GM19023 (cell line): ENCODE measurements at regions not wholly inside any gene's neighbourhood (a gene's known extent, or its start where the extent isn't known, plus 50 kb on each side); places are given as distances from the start of the nearest gene placed in this dataset.
A peak's percentile ranks its signal among the peaks of the same experiment; 100 is the strongest.
"Not testable (repeated sequence)": the region's sequence is repeated elsewhere in the genome, so short reads cannot be mapped to it uniquely, and the experiment has no call there.

Source experiments
- ATAC-seq: cut with Tn5 transposase; IDR thresholded peaks from one replicate; pipeline ENCODE4 v1.9.1; 2021; ENCODE audit warnings: mild to moderate bottlenecking, moderate library complexity; ENCODE audit not compliant: unreplicated experiment

DNA sequence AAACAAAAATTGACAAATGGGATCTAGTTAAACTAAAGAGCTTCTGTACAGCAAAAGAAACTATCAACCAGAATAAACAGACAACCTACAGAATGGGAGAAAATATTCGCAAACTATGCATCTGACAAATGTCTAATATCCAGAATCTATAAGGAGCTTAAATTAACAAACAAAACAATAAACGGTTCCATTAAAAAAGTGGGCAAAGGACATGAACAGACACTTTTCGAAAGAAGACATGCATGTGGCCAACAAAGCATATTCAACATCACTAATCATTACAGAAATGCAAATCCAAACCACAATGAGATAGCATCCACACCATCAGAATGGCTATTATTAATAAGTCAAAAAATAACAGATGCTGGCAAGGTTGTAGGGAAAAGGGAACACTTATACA, 50.5 kb upstream of the MED13L start:
- not testable (repeated sequence) for ATAC-seq

- no peak for ATAC-seq
Observed at GRCh38 chr12:116331876-116332275, 54.4 kb upstream of the MED13L start.

DNA sequence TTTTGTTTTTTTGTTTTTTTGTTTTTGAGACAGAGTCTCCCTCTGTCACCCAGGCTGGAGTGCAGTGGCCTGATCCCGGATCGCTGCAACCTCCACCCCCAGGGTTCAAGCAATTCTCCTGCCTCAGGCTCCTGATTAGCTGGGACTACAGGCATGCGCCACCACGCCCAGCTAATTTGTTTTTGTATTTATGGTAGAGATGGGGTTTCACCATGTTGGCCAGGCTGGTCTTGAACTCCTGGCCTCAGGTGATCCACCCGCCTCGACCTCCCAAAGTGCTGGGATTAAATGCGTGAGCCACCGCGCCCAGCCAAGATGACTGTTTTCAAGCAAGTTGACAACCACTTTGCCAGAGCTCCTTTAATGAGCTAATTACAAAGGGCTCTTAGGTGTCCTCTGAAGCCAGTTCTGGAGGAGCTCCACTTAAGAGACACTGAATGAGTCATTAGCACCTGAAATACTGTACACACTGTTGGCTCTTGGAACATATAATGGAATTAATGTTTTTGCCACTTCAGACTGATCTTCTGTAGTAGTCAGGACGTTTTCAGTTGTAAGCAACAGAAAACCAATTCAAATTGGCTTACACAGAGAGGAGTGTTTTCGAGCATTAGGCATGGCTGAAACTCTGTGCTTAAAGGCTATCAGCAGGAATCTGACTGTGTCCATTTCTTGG, 55.4 kb upstream of the MED13L start:
- no peak for ATAC-seq

DNA sequence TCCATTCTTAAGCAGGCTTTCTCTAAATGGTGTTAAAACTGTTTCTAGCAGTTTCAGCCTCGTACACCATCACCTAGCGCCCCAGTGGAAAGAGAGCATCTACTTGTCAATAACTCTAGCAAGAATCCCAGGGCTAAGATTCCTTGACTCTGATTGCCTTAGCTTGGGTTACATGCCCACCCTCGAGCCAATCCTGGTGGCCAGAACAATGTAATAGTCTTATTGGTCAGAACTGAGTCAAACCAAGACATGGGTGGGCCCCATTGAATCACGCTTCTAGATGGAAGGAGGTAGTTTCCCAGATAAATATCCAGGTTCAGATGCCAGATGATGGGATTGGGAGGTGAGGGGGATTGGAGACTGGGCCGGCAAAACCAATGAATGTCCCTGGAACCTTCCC, 55.9 kb upstream of the MED13L start:
- no peak for ATAC-seq

DNA sequence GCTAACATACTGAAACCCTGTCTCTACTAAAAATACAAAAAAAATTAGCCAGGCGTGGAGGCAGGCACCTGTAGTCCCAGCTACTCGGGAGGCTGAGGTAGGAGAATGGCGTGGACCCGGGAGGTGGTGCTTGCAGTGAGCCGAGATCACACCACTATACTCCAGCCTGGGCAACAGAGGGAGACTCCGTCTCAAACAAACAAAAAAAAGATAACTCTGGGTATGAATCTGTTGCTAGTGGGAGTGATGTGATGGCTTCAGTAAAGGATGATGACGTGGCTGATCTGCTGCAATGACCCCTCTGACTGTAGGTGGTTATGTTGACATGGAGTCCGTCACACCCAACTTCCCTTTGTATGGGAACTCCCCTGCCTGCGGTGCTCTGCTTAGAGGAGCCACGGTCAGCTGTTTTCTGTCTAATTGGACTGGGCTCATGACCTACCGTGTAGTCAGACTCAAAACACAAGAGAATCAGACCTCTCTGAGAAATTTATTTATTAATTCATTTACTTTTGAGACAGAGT, 59.1 kb upstream of the MED13L start:
- ATAC-seq: peak; percentile 84

DNA sequence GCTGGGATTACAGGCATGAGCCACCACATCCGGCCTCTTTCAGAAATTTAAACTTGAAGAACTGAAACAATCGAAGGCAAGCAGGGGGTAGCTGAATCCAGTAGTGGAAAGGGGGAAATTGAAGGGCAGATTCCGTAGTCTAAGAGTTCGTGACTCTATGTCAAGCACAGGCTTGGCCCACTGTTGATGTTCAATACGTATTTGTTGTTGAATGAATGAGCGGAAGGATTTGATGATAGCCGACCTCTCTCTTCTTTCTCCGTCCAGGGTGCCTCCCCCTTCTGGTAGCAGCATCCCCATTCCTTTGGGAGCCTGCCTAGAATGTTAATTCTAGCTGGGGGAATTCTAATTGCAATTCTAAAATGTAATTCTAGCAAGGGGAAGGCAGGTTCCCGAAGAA, 59.8 kb upstream of the MED13L start:
- ATAC-seq: no peak

GRCh38 chr12:116338064-116338846, 60.8 kb upstream of the MED13L start:
- ATAC-seq: no peak

DNA sequence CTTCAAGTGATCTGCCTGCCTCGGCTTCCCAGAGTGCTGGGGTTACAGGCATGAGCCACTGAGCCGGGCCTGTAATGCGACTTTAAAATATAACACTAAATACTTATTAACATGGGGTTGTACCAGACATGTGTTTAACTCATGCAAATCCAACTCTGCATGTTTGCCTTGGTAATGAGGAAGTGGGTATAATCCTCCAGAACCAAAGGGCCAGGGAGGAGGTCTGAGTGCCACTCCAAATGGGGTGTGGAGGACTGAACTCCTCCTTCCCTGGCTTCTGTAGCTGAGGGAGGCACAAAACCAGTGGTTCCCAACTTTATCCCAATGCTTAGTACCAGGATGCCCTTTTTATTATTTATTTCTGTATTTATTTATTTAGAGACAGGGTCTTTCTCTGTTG, 61.6 kb upstream of the MED13L start:
- ATAC-seq: no peak

GRCh38 chr12:116339800-116340371, 62.4 kb upstream of the MED13L start:
- no peak for ATAC-seq

GRCh38 chr12:116343331-116343884, 65.9 kb upstream of the MED13L start:
- ATAC-seq: no peak

DNA sequence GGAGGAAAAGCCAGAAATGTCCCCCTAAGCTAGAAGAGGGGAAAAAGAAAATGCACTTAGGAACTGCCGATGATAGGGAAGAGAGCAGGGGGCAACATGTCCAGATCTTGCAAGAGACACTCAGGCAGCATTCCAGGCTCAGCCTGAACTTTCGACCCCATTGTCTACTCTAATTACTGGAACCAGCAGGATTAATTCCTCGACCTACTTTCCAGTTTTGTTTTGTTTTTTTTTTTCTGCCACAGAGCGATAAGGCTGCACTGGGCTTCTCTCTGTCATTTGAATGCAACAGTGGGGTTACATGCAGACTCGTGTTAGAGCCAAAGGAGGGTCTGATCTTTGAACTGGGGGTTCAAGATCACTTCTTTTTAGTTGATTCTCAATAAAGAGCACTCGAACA, 68.7 kb upstream of the MED13L start:
- no peak for ATAC-seq

GRCh38 chr12:116346741-116347140, 69.2 kb upstream of the MED13L start:
- no peak for ATAC-seq

DNA sequence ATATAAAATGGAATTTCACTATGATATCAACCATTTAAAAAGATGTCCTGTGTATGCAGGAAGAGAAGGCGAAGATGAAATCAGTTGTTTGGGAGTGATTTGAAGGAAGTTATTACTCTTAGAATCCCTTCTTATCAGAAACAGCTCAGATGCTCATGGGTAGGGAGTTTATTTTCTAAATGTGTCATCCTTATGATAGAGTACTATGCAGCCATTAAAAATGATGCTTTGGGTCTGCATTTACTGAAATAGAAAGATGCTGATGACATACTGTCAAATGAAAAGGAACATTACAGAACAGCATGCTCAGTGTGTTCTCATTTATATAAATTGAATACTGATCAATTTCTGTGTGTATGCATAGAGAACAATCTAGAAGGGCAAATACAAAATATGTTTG, 69.8 kb upstream of the MED13L start:
- no peak for ATAC-seq

DNA sequence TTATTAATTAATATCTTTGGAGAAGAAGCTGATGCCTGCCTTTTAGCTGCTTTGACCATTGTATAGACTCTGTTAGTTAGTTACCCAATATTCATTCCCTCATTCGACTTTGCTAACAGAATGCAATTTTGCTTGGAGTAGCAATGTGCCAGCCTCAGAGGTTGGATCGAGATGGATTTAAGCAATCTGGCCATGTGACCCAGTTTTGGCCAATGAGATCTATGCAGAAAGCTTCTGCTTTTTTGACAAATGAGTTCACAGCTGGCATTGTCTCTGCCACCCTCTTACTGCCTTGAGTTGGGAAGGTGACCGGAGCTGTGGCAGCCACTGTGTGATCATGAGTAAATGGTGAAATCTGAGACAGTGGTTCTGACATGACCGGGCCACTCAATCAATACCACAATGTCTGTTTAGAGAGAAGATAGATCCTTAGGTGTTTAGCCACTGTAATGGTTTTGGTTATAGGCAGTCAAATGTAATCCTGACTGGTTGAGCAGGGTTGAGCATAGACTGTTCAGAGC, 74.9 kb upstream of the MED13L start:
- ATAC-seq: no peak

DNA sequence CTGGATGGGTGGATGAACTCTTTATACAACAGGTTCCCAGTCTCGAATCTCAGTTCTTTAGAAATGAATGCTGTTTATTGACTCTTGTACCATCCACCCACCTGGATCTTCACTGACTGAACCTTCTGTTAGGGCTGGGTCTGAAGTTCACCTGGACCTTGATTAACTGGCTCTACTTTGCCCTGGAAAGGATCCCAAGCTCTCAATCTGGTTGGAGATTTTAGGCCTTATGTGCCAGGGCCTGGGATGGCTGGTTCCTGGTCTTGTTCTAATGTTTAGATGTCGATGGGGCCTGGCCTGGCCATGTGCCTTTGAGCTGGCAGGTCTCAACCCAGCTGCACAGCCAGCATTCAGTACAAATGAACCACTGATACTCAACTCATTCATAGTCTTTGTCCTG, 76.5 kb upstream of the MED13L start:
- ATAC-seq: no peak

DNA sequence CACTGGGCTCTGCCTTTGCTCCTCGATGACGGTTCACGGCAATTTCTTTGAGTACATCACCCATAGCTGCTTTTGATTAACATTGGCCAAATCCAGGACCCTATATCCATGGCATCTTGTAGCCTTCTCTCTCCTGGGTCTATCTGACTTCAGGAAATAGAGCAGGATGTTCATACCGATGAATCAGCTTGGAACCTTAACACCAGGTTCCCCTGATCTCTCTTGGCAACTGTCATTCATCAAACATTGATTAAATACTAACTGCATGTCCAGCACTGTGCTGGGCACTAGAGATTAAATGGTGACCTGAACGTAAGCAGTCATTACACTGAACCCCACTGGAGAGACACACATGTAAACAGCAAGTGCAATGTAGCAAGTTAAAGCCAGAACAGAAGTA, 77.0 kb upstream of the MED13L start:
- no peak for ATAC-seq

GRCh38 chr12:116354950-116355783, 77.7 kb upstream of the MED13L start:
- no peak for ATAC-seq

- no peak for ATAC-seq
Observed at GRCh38 chr12:116358536-116358892, 81.0 kb upstream of the MED13L start.

GRCh38 chr12:116358893-116359761, 81.6 kb upstream of the MED13L start:
- ATAC-seq: no peak
